ENCODE measurements at regions not wholly inside any gene's neighbourhood (a gene's known extent, or its start where the extent isn't known, plus 50 kb on each side); places are given as distances from the start of the nearest gene placed in this dataset.

DNA sequence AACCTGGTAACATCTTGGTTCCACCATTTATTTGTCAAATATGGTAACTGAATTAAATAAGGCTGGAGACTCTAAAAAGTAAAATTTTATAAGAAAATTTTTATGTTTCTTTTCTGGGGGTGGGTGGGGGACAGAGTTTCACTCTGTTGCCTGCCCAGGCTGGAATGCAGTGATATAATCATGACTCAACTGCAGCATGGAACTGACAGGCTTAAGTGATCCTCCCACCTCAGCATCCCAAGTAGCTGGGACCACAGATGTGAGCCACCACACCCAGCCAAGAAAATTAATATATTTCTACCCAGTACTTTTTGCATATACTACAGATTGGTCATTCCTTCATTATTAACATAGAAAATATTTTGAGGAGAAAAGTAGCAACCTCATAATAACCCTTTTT lies 216.9 kb downstream of the DEPDC1B start:
- no peak for TF ChIP-seq POLR2A (IDR thresholded peaks at IDR 0.05; ENCODE audit: low read depth, low read length)
- no peak for TF ChIP-seq POLR2AphosphoS5 (IDR thresholded peaks at IDR 0.05; ENCODE audit: low read depth, low read length)
- TF ChIP-seq SPI1 (IDR thresholded peaks at IDR 0.05; ENCODE audit: low read depth, low read length), result no peak
- TF ChIP-seq TAF1 (IDR thresholded peaks at IDR 0.05; ENCODE audit: low read depth, low read length), result no peak

Measured in GM12891 (cell line).